ENCODE measurements at regions not wholly inside any gene's neighbourhood (a gene's known extent, or its start where the extent isn't known, plus 50 kb on each side); places are given as distances from the start of the nearest gene placed in this dataset.
"Not testable (repeated sequence)": the region's sequence is repeated elsewhere in the genome, so short reads cannot be mapped to it uniquely, and the experiment has no call there.

DNA sequence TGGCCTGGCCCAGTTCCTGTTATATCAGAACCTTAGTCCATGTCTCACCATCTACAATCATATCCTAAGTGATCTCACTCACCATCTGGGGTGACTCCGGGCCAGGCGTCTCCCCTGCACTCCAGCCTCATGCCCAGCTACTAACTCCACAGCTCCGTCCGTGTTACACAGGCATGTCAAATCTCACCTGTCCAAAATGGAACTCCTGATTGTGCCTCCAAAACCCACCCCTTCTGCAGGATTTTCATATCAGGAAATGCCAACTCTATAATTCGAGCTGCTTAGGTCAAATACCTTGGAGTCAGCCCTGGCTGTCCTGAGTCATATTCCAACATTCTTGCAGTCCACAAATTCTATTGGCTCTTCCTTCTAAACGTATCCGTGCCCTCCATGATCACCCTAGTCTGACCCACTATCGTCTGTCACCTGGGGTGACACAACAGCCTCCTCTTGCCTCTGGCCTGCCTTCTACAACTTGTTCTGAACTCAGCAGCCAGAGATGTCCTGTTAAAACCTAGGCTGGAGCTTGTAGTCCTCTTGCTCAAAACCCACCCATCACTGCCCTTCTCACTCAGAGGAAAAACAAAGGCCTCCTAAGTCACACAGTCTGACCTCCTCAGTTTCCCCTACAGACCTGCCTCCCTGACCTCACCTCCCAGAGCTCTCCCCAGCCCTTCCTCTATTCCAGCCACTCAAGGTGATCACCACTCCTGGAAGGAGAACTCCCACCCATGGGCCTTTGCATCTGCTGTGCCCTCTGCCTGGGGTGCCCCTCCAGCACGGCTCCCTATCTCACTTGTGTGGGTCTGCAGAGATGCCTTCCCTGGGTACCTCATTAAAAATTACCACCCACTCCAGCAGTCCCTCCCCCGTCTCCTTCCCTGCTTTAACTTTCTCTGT lies 85.3 kb upstream of the SIRPA start:
- no peak for DNase-seq

DNA sequence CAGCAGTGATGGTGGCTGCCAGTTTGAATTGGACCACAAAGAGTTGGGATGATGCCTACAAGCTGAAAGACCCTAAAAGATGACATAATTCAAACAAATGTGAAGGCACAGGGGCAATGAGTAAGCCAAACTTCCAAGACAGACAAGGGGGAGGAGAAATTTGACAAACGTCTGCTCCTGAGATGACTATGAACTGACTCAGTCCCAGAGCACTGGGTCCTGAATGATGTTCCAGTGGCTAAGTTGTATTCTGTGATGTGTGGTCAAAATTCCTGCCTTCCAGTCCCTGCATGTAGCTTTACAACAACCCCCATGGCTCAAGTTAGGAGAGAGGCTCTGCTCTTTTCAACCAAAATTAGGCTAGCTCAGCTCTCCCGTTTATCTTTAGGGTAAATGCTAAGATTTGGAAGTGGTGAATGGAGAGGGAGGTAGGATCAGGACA lies 86.1 kb upstream of the SIRPA start:
- DNase-seq, result no peak

DNA sequence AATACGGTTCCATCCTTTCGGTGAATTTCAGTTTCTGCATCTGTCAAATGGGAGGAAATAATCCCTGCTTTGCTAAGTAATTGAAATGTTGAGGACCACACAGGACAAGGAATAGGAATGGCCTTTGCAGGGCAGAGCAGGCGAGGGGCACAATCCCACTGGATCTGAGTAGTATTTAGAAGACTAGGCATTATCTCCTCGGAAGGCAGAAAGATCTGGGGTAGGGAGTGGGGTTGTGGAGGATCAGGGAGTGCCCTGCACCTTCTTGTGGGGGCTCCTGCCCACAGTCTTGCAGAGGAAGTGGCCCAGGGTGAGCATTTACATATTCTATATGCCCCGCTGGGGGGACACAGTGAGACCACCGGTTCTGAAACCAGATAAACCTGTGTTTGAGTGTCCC lies 87.1 kb upstream of the SIRPA start:
- DNase-seq, result no peak

DNA sequence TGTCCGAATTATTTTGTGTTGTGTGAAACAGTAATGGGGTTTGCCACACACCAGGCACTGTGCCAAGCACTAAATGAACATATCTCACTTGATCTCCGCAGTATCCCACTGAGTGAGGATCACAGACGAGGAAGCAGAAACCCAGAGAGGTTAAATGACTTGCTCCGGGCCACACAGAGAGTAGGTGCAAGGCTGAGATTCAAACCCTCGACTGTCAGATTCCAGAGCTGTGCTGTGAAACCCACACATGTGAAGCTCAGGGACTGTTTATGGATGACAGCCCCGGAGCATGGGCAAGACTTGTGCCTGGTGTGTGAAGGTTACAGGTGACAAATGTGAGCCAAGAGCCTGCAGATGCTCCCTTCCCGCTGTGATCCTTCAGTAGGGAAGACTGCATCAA lies 87.8 kb upstream of the SIRPA start:
- no peak for DNase-seq

DNA sequence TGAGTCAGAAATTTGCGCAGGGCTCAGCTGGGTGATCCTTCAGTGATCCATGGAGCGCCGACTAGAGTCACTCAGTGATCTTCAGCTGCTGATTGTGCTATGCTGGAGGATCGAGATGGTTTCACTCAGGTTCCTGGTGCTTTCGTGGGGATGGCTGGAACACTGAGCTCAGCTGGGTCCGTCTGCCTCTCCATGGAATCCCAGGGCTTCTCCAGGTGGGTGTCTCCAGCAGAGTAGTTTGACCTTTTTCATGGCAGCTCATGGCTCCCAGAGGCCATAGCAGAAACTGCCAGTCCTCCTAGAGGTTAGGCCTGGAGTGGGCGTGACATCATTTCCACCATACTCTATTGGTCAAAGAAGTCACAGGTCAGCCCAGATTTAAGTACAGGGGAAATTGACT lies 88.8 kb upstream of the SIRPA start:
- no peak for DNase-seq

DNA sequence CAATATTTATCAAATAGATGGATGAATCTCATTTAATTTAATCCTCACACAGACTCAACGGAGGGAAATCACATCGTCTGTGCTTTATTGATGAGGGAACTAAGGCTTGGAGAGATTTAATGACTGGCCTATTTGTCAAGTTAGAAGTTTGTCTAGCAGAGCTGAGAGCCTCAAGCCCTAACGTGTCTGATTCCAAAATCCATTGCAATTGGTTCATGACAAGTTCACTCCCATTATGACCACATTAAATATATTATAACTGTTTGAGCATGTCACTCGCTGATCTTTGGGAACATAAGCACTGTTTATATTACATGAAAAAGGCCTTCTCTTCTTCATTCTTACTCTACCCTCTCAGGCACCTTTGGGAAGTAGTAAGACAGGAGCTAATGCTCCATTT lies 89.4 kb upstream of the SIRPA start:
- DNase-seq, result no peak

DNA sequence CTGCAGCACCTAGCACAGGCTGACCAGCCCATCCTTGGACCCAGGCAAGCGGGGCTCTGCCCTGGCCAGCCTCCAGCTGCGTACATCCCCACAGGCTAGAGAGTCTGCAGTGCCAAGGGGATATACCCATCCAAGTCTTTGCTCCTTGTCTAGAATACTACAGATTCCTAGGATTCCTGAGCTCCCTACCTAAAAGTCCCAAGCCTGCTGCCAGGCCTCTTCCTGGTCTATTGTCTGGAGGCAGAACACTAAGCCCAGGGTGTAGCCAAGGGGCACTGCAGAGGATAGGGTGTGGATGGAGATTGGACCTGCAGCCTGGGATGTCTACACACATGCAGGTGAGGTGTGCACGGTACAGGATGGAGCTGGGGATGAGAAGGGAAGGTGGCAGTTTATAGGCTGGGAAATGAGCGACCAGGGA lies 90.0 kb upstream of the SIRPA start:
- no peak for DNase-seq

GRCh38 chr20:1804554-1804956 lies 90.7 kb upstream of the SIRPA start:
- no peak for DNase-seq

DNA sequence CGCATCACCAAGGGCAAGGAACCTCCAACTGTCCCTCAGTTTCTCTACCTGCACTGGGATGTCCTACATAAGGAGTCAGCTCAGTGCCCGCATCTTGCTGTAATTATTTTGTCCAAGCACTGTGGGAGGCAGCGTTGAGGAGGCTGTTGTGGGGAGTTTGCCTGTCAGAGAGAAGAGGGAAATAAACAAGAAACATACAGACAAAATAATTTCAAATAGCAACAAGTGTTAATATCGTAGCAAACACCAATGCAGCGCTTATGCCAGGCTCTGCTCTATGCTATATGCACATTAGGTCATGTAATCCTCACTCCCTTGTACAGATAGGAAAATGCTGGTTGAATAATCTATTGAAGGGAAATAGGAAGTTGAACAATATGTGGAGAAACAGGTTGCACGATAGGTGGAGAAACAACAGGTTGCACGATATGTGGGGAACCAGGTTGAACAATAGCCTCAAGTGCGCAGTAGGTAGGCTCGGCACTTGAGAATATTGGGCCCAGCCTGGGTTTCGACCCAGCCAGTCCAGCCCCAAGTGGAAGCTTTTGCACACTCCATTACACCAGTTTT lies 91.2 kb upstream of the SIRPA start:
- DNase-seq, result no peak

- DNase-seq, result no peak
Observed at GRCh38 chr20:1803061-1803931, 91.9 kb upstream of the SIRPA start.

- no peak for DNase-seq
Observed at GRCh38 chr20:1802385-1803060, 92.7 kb upstream of the SIRPA start.

GRCh38 chr20:1801929-1802306 lies 93.3 kb upstream of the SIRPA start:
- DNase-seq, result no peak

GRCh38 chr20:1801225-1801928 lies 93.8 kb upstream of the SIRPA start:
- DNase-seq, result no peak

DNA sequence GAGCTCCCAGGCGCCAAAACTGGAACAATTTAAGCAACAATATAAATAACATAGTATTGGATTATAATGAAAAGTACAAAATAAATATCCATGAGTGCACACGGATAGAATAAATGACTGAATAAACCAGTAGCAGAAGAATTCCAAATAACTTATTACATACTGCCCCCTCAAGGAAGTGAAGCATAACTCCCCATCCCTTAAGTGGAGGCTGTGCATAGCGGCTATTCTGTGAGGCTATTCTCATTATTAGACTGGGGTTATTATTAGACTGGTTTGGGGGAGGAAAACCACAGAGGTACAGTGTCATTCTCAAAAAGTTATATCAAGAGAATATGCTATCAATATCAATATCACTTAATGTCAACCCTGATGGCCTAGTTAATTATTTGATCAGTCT lies 94.4 kb upstream of the SIRPA start:
- no peak for DNase-seq

DNA sequence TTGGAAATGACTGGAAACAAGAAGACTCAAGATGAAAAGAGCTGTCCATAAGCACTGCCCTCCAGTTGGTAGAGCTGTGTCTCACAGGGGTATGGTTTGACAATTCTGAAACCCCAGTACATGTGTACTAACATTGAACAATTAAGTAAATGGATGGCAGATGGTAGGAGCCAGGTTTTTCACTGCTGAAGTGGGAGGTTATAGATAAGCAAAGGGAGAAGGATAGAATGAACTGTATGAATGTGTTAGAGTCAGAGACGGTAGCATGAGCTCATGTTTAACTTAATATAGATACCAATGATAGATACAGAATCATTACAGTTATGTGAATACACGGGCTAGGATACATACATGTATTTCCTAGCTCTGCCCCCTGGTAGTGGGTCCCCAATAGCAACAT lies 95.0 kb upstream of the SIRPA start:
- no peak for DNase-seq

- not testable (repeated sequence) for DNase-seq
Observed at GRCh38 chr20:1799746-1800145, 95.5 kb upstream of the SIRPA start.

GRCh38 chr20:1798982-1799381 lies 96.2 kb upstream of the SIRPA start:
- no peak for DNase-seq

DNA sequence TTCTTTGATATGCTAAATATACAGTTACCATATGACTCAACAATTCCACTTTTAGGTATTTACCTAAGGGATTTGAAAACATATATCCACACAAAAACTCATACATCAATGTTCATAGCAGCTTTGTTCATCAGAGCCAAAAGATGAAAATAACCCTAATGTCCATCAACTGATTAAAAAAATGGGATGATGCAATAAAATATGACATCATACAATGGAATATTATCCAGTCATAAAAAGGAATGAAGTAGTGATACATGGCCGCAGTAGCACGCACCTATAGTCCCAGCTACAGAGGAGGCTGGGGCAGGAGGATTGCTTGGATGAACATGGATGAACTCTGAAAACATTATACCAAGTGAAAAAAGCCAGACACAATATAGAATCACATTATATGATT lies 101.4 kb upstream of the SIRPA start:
- no peak for DNase-seq

- no peak for DNase-seq
Observed at GRCh38 chr20:1792274-1792673, 102.9 kb upstream of the SIRPA start.

- no peak for DNase-seq
Observed at GRCh38 chr20:1790386-1790785, 104.8 kb upstream of the SIRPA start.

DNA sequence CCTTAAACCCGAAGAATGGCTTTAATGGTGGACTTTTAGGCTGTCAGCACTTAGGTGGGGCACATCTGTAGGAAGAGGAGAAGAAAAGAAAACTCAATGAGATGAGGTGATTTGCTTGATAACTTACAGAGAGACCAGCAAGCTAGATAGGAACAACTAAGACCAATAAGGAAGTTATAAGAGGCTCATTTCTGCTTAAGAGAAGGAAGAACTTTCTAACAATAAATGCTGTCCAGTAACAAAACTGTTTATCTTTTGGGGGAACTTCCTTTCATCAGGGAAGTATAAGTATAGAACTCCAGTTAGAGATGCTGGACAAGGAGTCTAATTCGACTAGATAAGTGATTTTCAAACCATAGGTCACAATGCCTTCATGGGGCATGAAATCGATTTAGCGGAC lies 107.2 kb upstream of the SIRPA start:
- DNase-seq, result no peak

- no peak for DNase-seq
Observed at GRCh38 chr20:1786486-1786885, 108.7 kb upstream of the SIRPA start.

Measured in activated CD4-positive, alpha-beta T cell treated with anti-CD3 and anti-CD28 coated beads for 1 hour (primary cell).